NCI-H2081 (cell line): ENCODE measurements at regions not wholly inside any gene's neighbourhood (a gene's known extent, or its start where the extent isn't known, plus 50 kb on each side); places are given as distances from the start of the nearest gene placed in this dataset.
"Not testable (repeated sequence)": the region's sequence is repeated elsewhere in the genome, so short reads cannot be mapped to it uniquely, and the experiment has no call there.

ENCODE experiments used
- DNase-seq, 2 experiments: peaks; one replicate each; lab custom pipeline; 2025; lab: John Stamatoyannopoulos, UW

DNA sequence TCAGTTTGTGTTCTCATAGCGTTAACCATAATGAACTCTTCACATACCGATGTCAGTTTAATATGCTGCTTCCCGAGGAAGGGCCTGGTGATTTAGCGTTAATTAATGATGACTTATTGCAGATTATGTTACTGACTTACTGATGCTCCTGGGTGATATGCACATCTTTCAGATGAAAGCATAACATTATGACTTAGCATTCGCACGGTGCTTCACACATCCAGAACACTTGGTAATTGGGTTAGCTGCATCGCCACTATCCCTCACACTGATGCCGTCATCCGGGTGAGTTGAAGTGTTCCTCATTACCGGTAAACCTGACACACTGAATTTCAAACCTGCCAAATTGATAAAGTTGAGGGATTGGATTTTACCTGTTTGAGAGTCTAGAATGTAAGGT, 239.0 kb upstream of the PODXL start:
- no peak for DNase-seq

DNA sequence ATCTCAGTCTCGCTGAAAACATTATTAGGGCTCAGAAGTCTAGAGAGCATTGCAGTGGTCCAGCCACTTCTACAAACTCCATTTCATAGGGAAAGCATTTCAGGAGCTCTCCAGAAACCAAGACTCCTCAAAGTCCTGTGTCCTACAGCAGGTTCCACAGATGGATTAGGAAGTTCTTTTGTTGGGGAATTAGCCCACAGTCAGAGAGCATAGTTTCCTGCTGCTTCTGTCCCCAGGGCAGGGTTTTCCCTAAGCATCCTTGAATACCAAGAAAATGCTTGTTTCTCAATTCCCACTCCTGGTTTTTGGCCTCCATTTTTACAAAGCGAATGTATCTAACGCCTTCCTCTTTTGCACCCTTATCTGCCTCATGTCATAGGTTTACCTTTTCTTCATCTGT, 235.9 kb upstream of the PODXL start:
- no peak for DNase-seq

DNA sequence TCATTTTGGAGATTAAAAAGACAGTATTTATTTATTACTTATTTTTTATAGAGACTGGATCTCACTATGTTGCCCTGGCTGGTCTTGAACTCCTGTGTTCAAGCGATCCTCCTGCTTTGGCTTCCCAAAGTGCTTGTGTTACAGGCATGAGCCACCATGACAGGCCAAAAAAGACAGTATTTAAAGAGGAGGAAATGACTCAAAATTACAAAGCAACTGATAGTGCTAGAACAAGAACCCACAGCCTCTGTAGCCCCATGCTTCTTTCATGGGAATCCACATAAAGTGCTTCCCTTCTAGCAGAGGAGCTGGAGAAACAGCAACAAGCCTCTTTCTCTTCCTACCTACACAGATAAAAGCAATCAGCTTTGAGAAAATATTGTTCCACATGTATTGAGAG, 230.7 kb upstream of the PODXL start:
- no peak for DNase-seq

DNA sequence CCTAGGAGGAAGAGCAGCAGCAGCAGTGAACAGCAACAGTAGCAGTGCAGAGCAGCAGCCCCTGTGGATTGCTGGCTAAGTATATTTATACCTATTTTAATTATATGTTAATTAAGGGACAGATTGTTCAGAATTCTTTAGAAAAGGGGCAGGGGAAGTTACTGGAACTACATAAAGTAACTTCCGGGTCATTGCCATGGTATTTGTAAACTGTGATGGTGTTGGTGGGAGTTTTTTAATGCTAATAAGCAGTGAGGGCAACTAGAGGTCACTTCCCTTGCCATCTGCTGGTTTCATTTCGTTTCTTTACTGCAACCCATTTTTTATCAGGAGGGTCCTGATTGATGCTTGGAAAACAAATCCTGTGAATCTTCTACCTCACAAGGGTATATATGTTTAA, 229.8 kb upstream of the PODXL start:
- no peak for DNase-seq

DNA sequence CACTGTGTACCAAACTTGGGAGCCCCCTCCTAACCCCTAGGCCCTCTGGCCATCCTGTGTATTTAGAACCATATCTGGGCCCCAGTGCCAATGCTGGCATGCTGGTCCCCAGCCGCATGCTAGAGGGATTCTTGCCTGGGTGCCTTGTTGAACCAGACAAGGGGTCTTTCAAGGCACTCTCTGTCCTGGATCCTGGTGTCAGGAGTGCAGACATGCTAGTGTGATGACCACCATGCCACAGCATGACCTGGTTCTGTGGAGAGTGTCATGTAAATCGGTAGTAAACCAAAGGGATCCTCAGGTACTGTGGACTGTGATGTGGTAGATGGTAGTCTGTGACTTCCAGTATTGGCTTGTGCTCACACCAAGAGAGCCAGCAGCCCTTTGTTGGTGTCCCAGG, 222.2 kb upstream of the PODXL start:
- DNase-seq, result no peak

DNA sequence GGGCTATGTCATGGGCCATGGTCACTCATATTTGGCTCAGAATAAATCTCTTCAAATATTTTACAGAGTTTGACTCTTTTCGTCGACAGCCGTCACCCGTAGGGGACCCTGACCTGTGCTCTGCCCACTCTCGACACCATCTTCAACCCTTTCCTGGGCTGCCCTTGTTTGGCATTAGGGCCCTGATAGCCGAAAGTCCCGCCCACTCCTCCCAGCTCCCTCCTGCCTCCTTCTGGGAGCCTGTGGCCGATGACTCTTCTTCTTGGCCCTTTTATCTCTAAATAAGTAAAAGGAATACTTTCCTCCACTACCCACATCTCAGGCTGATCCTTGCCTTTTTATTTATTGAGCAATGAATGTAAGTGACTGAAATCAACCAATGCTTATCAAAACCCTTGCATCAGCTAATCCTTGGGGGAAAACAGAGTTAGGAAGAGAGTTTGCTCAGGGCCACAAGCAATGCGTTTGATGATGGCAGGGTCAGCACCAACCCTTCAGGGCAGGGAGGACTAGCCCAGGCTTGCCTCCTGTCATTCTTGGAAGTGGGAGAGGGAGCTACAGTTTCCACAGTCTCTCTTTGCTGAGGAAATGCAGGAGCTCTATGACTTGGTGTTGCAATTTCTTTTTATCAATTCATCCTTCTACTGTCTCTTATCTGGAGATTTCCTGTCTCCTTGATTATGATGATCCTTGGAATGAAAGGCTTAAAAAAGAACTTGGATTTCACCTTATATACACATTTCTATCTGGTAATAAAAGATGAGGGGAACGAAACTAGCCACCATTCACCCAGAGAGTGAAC, 218.2 kb upstream of the PODXL start:
- no peak for DNase-seq

DNA sequence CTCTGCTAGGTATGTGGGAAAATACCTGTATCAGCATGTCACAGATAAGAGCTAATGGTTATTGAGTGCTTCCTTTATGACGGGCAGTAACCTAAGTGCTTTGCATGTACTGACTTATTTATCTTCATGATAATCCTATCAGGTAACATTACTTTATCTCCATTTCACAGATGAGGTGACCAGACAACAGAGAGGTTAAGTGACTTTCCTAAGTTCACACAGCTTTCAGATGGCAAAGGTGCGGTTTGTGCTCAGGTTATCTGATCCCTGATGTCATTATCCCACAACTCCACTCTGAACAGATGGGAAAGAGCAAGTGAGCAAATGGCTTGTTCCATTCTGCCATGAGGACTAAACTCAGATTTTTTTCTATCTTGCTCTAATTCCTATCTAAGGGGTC, 217.0 kb upstream of the PODXL start:
- DNase-seq, result no peak

DNA sequence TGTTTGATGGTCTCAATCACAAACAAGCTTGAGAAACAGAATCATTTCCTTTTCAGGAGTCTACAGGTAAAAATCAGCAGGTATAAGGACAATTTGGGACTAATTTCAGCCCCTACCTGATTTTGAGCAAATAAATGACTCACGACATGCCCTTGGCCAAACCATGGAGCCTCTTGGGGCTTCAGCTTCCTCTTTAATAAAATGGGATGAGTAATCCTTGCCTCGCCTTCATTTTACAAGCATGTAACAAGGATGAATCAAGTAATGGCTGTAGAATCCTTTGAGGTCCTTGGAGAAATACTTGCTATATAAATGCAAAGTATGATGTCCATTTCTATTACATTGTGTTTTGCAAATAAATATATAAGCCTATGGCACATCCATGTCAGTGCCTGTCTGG, 212.8 kb upstream of the PODXL start:
- no peak for DNase-seq

DNA sequence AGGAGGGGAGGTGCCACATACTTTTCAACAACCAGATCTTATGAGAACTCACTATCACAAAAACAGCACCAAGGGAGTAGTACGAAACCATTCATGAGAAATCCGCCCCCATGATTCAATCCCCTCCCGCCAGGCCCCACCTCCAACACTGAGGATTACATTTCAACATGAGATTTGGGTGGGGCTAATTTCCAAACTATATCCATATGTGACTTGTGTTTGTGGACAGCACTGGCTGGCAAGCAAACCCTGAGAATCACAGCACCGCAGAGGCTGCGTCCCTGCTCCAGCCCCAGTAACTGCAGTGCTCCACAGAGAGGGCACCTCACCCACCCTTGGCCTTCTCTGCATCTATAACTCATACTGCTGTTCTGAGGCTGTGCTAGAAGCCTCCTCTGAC, 211.2 kb upstream of the PODXL start:
- DNase-seq, result no peak

DNA sequence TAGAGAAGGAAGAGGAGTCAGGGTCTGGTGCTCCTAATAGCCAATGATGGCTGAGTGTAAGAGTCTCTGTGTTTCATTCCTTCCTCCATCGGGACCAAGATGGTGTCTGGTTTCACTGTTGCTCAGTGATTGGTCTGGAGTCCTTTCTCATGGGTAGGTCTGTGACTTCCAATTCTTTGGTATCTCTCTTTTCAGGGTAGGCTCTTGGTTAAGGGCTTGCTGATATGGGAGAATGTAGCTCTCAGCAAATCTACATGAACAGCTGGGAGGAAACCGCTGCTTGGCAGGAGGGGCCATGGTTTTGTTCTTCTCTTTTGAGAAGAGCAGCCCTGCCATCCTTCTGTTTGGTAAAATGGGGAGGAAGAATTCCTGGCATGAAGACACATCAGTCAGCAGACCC, 209.1 kb upstream of the PODXL start:
- no peak for DNase-seq

DNA sequence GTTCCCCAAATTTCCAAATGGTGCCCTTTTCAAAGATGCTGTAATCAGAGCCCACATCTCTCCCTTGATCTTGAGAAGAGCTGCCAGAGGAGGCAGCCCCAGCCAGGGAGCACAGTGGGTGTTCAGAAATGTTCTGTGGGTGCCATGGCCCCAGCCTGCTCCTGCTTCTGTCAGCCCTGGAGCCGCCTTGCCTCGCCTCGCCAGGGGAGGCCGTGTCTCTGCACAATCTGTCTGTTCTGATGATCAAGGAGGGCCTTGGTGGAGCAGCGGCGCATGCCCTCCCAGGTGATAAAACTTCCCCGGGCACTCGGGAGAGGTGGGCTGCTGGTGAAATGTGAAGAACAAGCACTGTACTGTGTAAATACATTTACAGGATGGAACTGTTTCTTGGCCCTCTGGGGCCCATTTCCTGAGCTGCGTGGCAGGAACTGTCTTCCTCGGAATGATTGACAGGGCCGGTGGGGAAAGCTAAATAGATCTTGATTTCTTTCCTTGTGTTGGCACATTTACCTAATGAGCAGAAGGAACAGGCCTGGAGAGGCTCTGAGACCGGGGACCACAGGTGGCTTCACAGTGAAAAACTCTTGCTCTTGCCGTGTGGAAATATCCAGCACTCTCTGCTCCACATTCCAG, 207.8 kb upstream of the PODXL start:
- DNase-seq, result no peak

DNA sequence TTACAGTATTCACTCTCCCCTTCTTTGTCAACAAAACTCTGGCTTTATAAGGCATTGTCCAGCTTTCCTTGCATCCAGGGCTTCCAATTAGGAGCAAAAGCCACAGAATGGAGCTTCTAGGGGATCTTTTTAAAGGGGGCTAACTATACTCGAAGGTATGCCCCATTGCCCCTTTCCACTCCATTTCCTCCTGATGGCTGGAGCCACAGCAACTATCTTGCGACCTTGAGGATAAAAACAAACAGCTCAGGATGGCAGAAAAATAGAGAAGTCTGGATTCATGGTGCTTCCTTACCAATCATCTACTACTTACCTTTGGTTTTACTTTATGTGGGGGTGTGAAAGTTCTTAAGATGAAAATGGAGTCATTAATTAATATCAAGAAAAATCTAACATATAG, 206.3 kb upstream of the PODXL start:
- DNase-seq, result no peak

DNA sequence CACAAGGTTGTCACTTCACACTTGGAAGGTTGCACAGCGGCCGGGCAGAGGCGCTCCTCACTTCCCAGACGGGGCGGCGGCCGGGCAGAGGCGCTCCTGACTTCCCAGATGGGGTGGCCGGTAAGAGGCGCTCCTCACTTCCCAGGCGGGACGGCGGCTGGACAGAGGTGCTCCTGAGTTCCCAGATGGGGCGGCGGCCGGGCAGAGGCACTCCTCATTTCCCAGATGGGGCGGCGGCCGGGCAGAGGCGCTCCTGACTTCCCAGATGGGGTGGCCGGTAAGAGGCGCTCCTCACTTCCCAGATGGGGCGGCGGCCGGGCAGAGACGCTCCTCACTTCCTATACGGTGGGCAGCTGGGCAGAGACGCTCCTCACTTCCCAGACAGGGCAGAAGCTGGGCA, 199.4 kb upstream of the PODXL start:
- not testable (repeated sequence) for DNase-seq

DNA sequence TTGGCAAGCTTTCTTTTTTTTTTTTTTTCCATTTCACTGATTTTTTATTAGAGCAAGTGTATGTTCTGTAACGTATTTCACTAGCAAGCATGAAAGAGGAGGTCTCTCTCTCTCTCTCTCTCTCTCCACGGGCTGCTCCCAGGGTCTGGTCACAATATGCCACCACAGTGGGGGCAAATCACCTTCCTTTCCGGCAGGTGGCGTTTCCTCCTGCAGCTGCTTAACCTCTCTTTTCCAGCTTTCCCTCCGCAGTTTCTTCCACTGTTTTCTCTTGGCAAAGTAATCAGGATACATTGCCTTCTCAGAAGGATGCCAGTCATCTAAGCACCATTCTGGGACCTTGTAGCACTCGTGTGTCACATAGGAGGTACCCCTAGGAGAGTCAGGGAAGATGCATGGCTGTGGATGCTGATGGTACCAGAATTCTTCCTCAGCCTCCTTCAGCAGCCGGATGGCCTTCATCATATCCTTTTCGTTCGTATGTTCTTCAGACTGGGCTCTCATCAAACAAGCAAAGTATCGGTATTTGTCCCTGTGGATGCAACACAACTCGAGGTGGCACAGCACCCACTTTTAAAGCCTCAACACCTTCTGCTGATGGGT, 197.3 kb upstream of the PODXL start:
- no peak for DNase-seq

DNA sequence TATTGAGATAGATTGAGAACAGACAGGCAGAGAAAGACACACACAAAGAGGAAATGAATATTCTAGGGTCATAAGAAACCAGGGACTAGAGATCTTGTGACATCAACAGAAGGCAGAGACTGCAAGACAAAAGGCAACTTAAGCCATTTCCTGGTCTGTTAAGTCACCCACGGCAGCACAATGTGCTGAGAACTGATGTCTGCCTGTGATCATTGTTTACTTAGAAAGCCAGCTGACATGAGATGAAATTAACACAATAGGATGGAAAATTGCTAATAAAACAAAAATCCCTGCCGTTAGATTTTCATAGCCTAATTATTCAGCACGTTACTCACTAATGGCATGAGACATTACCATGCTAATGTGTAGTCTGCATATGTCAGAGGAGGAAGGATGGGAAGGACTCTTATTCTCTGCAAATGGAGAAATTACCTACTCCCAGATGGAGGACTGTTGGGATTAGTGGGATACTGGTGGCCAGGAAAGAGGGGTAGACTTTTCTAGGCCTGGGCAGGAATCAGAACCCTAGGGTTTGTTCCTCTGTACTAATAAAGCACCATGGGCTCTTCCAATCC, 191.3 kb upstream of the PODXL start:
- DNase-seq, result peak; percentile 22 to 75

DNA sequence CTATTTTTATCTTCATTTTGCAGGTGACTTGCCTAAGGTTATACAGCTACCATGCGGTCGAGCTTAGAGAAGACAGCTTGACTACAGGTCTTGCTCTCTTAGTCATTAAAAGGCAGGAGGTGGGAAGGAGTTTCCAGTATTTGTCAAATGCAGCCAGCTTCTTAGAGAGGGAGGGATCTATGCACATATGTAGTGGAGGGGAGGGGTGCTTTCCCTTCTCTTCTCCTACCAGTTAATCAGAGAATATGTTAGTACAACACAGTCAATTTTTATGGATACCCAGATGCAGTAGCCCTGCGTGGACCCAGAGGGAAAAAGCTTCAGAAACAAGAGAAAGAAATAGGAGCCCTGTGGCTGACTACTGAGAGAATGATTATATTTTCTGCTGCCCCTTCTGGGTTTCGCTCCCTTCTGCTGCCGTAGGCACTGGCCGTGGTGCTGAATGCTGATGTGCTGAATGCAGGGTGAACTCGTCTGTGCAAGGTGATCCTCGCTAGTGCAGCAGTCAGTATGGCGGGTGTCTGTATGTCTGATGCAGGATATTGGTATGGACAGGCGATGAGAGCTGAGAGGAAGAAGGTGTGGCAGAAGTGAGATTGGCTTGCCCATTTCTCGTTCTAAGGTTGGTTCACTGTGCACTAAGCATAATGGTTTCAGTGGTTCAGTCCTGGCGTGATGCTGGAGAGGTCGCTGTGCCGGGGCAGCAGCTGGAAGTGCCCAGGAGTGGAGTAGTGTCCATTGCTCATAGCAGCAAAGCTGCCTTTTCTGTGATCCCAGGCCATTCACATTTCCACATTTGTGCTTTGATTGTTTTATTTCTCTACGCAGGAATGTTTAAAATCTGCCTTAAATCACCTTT, 189.2 kb upstream of the PODXL start:
- no peak for DNase-seq

DNA sequence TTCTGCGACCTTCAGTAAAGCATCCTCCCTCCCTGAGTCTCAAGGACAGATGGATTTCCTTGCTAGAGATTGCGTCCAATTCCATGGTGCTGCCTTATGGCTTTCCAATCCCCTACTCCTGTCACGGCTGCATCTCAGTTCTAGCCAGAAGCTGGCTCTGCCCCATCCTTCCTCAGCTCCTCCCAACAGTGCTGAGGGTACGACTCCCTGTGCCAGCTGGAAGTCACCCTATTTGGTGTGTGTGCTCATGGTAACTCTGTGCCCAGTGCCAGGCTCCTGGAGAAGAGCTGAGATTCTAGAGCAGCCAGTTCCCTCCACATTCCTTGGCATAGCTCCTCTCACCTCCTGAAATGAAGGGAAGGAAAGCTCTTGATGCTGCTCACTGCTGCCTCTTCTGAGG, 185.0 kb upstream of the PODXL start:
- DNase-seq, result no peak

DNA sequence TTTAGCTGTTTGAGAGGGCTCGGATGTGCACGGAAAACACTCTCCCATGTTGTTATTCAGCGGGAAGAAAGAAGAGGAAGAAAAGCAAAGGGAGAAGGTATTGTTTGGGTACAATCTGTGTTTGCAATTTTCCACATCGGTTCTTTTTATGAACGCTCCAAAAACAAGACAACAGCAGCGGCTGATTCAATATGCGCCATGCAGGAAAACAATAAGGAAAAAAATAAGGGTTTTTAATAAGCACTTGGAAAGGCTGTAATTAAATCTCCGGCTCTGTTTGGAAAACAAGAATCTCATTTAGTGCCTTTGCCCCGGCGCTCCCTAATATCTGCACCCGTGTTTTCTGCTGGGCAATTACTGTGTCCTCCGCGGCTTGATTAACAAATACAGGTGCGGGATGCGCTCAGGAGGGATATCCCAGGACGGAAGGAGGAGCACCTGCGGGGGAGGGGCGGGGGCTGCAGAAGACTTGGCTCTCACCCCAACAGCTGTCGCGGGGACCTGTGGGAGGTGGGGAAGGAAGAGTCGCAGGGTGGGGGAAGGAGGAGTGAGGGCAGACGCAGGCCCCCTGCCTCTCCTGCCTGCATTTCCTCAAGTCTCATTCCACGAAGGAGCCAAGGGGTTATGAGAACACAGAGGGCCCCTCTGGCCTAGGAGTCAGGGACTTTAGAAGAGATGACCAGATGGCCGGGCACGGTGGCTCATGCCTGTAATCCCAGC, 181.5 kb upstream of the PODXL start:
- peak; percentile 17 to 47 for DNase-seq

DNA sequence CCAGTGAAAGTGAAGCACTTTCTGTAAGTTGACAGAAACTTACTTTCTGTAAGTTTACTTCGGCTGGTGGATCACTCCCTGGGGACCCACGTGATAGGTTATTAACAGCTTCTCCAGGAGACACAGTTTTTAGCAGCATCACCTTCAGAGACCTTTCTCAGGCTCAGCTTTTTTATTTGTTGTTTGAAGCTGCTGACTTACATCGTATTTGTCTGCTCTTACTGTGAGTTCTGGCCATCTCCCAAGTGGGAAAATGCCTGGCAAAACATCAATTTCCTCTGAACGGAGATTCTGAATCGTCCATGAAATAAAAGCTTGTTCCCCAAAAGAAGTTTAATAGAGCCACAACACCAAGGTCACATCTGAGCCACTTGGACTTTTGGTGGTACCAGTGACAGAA, 178.7 kb upstream of the PODXL start:
- no peak for DNase-seq

DNA sequence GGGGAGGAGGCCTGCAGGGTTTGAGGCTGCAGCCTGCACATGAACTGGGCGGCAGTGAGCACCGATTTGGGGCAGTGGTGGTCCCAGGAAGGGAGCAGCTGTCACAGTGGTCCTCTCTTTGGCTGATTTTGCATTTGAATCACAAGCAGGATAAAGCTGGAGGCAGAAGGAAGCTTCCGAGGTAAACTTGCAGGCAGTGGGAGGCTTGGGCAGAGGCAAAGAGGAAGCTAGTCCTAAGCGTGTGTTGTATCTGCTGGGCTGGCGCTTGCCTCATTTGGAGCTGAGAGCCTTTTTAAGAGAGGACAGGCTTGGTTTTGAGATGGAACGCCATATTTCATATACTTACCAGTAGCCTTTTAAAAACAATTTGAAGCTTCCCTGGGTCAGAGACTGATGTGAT, 177.2 kb upstream of the PODXL start:
- no peak for DNase-seq

DNA sequence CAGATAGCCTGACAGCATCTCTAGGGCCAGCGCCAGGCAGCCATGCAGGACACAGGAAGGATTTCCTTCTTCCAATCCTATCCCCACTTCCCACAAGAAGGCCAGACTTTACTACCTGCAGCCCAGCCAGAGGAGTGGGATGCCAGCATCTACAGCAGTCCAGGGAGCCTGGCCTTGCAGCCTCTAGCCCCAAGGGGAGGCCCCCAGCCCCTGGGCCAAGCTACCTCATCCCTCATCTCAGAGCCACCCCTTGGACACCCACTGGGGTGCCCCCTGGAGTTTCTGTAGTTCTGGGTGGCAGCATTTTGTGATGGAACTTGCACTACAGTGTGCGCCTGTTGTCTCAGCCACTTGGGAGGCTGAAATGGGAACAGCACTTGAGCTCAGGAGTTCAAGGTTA, 170.8 kb upstream of the PODXL start:
- DNase-seq, result no peak

DNA sequence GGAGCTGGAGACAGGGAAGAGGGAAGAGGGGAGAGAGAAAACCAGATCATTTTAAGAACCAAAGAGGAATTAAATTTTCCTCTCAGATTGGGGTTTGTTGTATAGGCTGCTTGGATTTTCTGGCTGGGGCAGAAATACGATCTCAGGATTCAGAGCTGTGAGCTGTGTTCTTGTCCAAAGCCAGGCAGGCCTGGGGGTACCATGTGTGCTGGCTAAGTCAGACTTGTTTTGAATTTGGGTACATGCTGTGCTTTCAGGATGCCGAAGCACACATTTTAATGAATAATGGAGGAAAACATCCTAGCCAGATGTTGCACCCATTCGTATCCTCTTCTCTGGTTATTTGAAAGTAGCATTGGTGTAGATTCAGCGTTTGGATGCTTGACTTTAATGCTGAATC, 170.3 kb upstream of the PODXL start:
- no peak for DNase-seq
